ENCODE measurements at regions not wholly inside any gene's neighbourhood (a gene's known extent, or its start where the extent isn't known, plus 50 kb on each side); places are given as distances from the start of the nearest gene placed in this dataset.

DNA sequence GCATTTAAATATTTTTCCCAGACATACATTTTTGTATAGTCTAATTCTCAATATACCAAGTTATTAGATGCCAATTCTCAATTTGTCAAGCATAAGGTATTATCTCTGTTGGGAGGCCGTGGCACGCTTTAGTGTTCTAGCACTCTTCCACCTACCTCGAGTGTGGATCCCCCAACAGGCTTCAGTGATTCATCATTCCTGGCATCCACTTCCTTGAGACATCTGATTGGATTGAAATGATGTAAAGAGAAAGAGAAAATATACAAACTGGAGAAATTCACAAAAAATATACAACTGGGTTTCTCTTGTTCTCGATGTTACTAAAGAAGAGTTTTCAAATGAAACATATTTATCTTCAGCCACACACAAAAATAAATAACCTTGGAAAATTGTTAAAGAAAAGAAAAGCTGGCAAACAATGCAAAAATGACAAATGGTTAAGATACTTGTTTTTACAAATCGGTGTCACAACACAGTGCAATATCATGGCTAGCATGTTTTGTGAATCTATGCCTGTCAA is 218.0 kb upstream of the CDIN1 start:
- TF ChIP-seq, protein P1, sequence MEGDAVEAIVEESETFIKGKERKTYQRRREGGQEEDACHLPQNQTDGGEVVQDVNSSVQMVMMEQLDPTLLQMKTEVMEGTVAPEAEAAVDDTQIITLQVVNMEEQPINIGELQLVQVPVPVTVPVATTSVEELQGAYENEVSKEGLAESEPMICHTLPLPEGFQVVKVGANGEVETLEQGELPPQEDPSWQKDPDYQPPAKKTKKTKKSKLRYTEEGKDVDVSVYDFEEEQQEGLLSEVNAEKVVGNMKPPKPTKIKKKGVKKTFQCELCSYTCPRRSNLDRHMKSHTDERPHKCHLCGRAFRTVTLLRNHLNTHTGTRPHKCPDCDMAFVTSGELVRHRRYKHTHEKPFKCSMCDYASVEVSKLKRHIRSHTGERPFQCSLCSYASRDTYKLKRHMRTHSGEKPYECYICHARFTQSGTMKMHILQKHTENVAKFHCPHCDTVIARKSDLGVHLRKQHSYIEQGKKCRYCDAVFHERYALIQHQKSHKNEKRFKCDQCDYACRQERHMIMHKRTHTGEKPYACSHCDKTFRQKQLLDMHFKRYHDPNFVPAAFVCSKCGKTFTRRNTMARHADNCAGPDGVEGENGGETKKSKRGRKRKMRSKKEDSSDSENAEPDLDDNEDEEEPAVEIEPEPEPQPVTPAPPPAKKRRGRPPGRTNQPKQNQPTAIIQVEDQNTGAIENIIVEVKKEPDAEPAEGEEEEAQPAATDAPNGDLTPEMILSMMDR (IDR thresholded peaks at IDR 0.05), result no peak
- TF ChIP-seq ZFX (IDR thresholded peaks at IDR 0.05; ENCODE audit: borderline replicate concordance), result no peak

DNA sequence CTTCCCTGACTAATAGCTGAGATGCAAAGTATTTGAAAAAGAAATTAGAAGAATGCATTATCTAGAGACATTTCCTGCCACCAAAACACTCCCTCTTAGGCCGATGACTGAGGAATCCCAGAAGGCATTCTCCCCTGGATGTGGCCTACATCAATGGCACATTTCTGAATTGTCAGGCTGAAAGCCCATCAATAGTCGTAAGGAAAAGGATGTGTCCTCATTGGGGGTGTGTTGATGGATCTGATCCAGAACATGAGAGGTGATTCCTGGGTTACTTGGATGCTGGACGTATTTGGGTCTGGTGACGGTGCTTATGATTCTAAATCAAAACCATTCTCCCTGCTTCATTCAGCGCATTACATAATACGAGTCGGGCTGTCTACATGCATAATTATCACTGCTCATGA is 216.9 kb upstream of the CDIN1 start:
- TF ChIP-seq, protein P1 (IDR thresholded peaks at IDR 0.05), result no peak
- TF ChIP-seq ZFX (IDR thresholded peaks at IDR 0.05; ENCODE audit: borderline replicate concordance), result no peak
- no peak overlapping the region for H3K27ac ChIP-seq

More for the DNA sequence above, 218.0 kb upstream of the CDIN1 start:
- no peak overlapping the region for H3K27ac ChIP-seq

DNA sequence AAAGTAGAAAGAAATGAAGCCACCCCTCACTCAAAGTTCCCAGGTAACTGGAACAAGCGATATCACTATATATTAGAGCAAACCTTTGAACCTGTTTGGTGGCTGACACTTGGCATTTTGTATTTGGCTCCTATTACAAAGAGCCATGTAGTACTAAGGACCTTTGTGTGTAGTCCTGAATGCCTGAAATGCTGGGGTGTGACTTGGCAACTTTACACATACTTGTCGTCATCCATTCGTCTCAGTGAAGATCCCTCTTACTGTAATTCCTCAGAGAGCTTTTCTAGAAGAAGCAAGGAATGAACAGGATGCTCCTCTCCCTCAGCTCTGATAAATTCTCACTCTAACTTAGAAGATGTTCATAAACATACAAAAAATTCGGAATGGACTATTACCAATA is 216.1 kb upstream of the CDIN1 start:
- no peak overlapping the region for H3K27ac ChIP-seq
- TF ChIP-seq, protein P1 (IDR thresholded peaks at IDR 0.05), result no peak
- TF ChIP-seq ZFX (IDR thresholded peaks at IDR 0.05; ENCODE audit: borderline replicate concordance), result no peak

DNA sequence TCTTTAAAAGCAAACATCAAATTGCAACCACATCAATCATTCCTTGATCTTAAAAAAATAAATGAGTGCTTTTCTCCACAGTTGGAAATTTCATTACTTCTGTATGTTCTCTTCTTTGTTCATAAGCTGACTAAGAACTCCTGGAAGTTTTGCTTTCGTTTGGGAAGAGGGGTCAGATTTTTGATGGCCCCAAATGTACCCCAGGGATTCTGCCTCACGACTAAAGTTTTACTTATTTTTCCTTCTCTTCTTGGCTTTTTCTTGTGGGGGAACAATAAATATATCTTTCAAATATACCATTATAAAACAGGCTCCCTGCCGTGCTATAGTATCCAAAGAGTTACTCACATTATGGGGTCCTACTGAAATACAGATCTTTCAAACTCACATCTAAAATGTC is 215.0 kb upstream of the CDIN1 start:
- TF ChIP-seq ZFX (IDR thresholded peaks at IDR 0.05; ENCODE audit: borderline replicate concordance), result no peak
- TF ChIP-seq, protein P1 (IDR thresholded peaks at IDR 0.05), result no peak
- H3K27ac ChIP-seq, result no peak overlapping the region

DNA sequence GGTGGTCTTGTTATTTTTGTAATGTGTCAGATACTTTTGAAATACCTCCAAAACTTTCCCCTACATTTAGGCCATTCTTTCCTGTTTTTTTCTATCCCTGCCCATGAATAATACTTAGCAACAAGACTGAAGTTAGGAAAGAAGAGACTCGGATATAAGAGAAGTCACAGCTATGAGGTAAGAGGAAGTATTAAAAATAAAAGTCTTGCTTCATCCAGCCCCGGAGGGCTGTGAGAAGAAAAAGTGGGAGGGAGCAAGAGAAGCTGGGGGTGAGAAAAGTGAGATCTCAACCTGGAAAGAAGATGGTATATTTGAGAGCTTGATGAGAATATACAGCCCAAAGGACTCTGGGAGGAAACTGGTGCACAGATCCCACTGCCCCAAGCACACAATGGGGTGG is 213.5 kb upstream of the CDIN1 start:
- H3K27ac ChIP-seq, result no peak overlapping the region
- TF ChIP-seq, protein P1 (IDR thresholded peaks at IDR 0.05), result no peak
- no peak for TF ChIP-seq ZFX (IDR thresholded peaks at IDR 0.05; ENCODE audit: borderline replicate concordance)

DNA sequence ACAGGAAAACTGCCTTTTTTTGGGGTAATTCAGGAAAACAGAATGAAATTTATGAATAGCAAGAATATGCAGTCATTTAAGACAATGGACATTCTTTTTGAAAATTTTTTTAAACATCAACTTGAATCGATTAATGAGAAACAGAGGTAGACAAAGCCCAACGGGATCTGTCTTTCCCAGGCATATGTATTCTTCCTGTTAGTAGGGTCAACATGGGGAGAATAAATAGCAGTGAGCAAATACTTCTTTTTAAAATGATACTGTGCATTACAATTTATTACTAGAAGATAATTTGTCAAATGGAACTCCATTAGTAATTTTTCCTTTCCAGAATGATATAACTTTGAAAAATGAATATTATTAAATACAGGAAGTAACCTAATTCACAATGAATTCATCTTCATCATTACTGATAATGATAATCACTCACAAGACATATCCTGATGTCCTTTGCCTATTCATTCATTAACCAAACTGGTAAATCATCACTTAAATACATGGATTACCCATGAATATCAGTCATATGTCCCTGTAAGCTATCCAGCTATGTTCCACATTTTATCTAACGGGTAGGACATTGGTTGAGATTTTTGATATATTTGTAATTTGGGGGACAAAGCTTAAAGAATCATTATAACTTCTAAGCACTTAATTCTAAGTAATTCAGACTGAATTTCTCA is 209.2 kb upstream of the CDIN1 start:
- TF ChIP-seq, protein P1 (IDR thresholded peaks at IDR 0.05), result no peak
- TF ChIP-seq ZFX (IDR thresholded peaks at IDR 0.05; ENCODE audit: borderline replicate concordance), result no peak
- H3K27ac ChIP-seq, result no peak overlapping the region

DNA sequence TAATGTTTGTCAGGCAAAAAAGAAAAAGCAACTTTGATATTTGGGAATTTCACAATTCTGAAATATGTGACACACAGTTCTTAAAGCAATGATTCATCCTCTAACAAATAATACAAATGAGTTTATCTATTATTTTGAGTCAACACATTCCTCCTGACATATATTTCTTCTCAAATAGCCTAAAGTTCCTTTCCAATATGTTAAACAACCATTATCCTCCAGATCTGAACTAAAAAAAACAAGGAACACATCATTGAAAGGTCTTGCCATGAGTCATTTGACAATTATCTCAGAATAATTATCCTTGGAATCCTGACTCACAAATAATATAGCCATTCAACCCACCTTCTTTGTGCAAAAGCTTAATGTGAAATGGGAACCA is 208.7 kb upstream of the CDIN1 start:
- H3K27ac ChIP-seq, result no peak overlapping the region
- TF ChIP-seq ZFX (IDR thresholded peaks at IDR 0.05; ENCODE audit: borderline replicate concordance), result no peak
- TF ChIP-seq, protein P1 (IDR thresholded peaks at IDR 0.05), result no peak

Measured in 22Rv1 (cell line).